Activated T-cell treated with anti-CD3 and anti-CD28 coated beads, Interleukin-2, amount 50 U/mL, for 48 hours (primary cell): ENCODE measurements at regions not wholly inside any gene's neighbourhood (a gene's known extent, or its start where the extent isn't known, plus 50 kb on each side); places are given as distances from the start of the nearest gene placed in this dataset.

Experiments used
- DNase-seq, 2 experiments: peaks; one replicate each; pipeline ENCODE4 v3.0.0-alpha.2; 2020

GRCh38 chr2:52220393-52220792, 1188.5 kb upstream of the NRXN1 start:
- DNase-seq = no peak

GRCh38 chr2:52210611-52211010, 1178.7 kb upstream of the NRXN1 start:
- DNase-seq = no peak

GRCh38 chr2:52210161-52210560, 1178.2 kb upstream of the NRXN1 start:
- DNase-seq = no peak

GRCh38 chr2:52194342-52194741, 1162.4 kb upstream of the NRXN1 start:
- DNase-seq = no peak

GRCh38 chr2:52193804-52194203, 1161.9 kb upstream of the NRXN1 start:
- DNase-seq = no peak

- DNase-seq = no peak
Measured at GRCh38 chr2:52192656-52193055, 1160.7 kb upstream of the NRXN1 start.

GRCh38 chr2:52181080-52181479, 1149.1 kb upstream of the NRXN1 start:
- no peak for DNase-seq

- DNase-seq = no peak
Measured at GRCh38 chr2:52178845-52179244, 1146.9 kb upstream of the NRXN1 start.

GRCh38 chr2:52145005-52145404, 1113.1 kb upstream of the NRXN1 start:
- DNase-seq = no peak

GRCh38 chr2:52144590-52144989, 1112.7 kb upstream of the NRXN1 start:
- no peak for DNase-seq

- no peak for DNase-seq
Measured at GRCh38 chr2:52141076-52141475, 1109.1 kb upstream of the NRXN1 start.

GRCh38 chr2:52139241-52139640, 1107.3 kb upstream of the NRXN1 start:
- DNase-seq = no peak

- DNase-seq = no peak
Measured at GRCh38 chr2:52135235-52135634, 1103.3 kb upstream of the NRXN1 start.

GRCh38 chr2:52128081-52128480, 1096.1 kb upstream of the NRXN1 start:
- no peak for DNase-seq

GRCh38 chr2:52127527-52127926, 1095.6 kb upstream of the NRXN1 start:
- DNase-seq = no peak

- DNase-seq = no peak
Measured at GRCh38 chr2:52117299-52117698, 1085.4 kb upstream of the NRXN1 start.

- DNase-seq = no peak
Measured at GRCh38 chr2:52115750-52116149, 1083.8 kb upstream of the NRXN1 start.

- DNase-seq = no peak
Measured at GRCh38 chr2:52113338-52113737, 1081.4 kb upstream of the NRXN1 start.

- no peak for DNase-seq
Measured at GRCh38 chr2:52112141-52112540, 1080.2 kb upstream of the NRXN1 start.

- no peak for DNase-seq
Measured at GRCh38 chr2:52107124-52107523, 1075.2 kb upstream of the NRXN1 start.

GRCh38 chr2:52097071-52097470, 1065.1 kb upstream of the NRXN1 start:
- DNase-seq = no peak

- DNase-seq = no peak
Measured at GRCh38 chr2:52084759-52085158, 1052.8 kb upstream of the NRXN1 start.

GRCh38 chr2:52083214-52083613, 1051.3 kb upstream of the NRXN1 start:
- no peak for DNase-seq

GRCh38 chr2:52082646-52083045, 1050.7 kb upstream of the NRXN1 start:
- no peak for DNase-seq

- no peak for DNase-seq
Measured at GRCh38 chr2:52079602-52080001, 1047.7 kb upstream of the NRXN1 start.

- no peak for DNase-seq
Measured at GRCh38 chr2:52077159-52077558, 1045.2 kb upstream of the NRXN1 start.
